ENCODE measurements at regions not wholly inside any gene's neighbourhood (a gene's known extent, or its start where the extent isn't known, plus 50 kb on each side); places are given as distances from the start of the nearest gene placed in this dataset.

- Histone ChIP-seq H3K9me3 (ENCODE audit: low read depth, low read length, poor library complexity, severe bottlenecking) (no peaks in the 10 kb centered on the region), H3K4me3 (ENCODE audit: low read depth, low read length, poor library complexity, severe bottlenecking) (no peak overlapping the region), H3K36me3 (ENCODE audit: insufficient read depth, low read length, poor library complexity, severe bottlenecking) (no peaks in the 10 kb centered on the region), H3K27me3 (replicated peaks; ENCODE audit: insufficient read depth, low read depth, low read length, poor library complexity) (no peaks in the 10 kb centered on the region), H3K4me1 (ENCODE audit: insufficient read depth, low read length, poor library complexity, severe bottlenecking) (no peaks in the 10 kb centered on the region), H3K27ac (ENCODE audit: low read depth, low read length, poor library complexity, severe bottlenecking) (no peak overlapping the region)
- BruUV-seq (replicated peaks), result no TSS peak
- intact Hi-C loops (cut with micrococcal nuclease; ENCODE audit: unreplicated experiment), result no loop called here
- DNase-seq (ENCODE audit: low spot score), result no peak
- TF ChIP-seq CTCF (conservative IDR thresholded peaks at IDR 0.05; ENCODE audit: low read depth, low read length) (no peak), EZH2 (IDR thresholded peaks at IDR 0.05; ENCODE audit: borderline replicate concordance, low read depth, low read length, poor library complexity, severe bottlenecking) (no peak)
- POLR2A ChIA-PET (ENCODE audit: low non-redundant PET), result no interaction called here
- CTCF ChIA-PET, result no interaction called here
Measured at GRCh38 chr5:42919600-42919999, 107.9 kb upstream of the SELENOP start.

DNA sequence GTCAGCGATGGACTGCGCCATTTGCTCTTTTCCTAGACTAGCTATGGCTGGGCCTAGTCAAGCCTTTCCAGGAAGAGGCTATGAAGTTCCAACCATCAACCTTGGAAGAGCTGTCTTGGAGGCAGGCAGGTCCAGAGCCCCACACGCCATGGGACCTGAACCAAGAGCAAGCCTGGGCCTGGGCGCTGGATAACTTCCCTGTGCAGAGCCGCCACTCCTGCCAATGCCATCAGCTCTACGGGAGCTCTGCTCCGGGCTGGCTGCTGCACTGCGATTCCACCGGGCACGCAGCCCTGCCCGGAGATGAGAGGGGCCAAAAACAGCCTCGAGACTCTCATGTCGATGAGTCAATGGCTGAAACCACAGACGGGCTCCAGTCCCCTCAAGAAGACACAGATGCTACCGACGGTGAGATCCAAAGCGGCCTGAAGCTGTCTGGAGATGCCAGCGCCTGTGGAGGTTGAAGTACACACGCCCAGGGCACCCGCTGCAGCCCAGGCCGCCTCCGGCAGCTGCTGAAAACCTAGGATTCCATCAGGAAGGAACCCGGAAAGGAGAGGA is 103.7 kb upstream of the SELENOP start:
- intact Hi-C loops (cut with micrococcal nuclease; ENCODE audit: unreplicated experiment), result loop anchor here (2.0 kb wide), 1 partner anchor 33 kb away; no protein-coding TSS in a partner anchor
- H3K27ac ChIP-seq (ENCODE audit: low read depth, low read length, poor library complexity, severe bottlenecking), result no peak overlapping the region
- H3K27me3 ChIP-seq (replicated peaks; ENCODE audit: insufficient read depth, low read depth, low read length, poor library complexity), result no peaks in the 10 kb centered on the region
- H3K4me3 ChIP-seq (ENCODE audit: low read depth, low read length, poor library complexity, severe bottlenecking), result no peak overlapping the region
- DNase-seq (ENCODE audit: low spot score), result no peak
- H3K9me3 ChIP-seq (ENCODE audit: low read depth, low read length, poor library complexity, severe bottlenecking), result no peaks in the 10 kb centered on the region
- no peaks in the 10 kb centered on the region for H3K36me3 ChIP-seq (ENCODE audit: insufficient read depth, low read length, poor library complexity, severe bottlenecking)
- TF ChIP-seq EZH2 (IDR thresholded peaks at IDR 0.05; ENCODE audit: borderline replicate concordance, low read depth, low read length, poor library complexity, severe bottlenecking) (no peak), CTCF (conservative IDR thresholded peaks at IDR 0.05; ENCODE audit: low read depth, low read length) (no peak)
- CTCF ChIA-PET, result no interaction called here
- H3K4me1 ChIP-seq (ENCODE audit: insufficient read depth, low read length, poor library complexity, severe bottlenecking), result no peaks in the 10 kb centered on the region
- no TSS peak for BruUV-seq (replicated peaks)
- POLR2A ChIA-PET (ENCODE audit: low non-redundant PET), result no interaction called here

- Histone ChIP-seq H3K4me3 (ENCODE audit: low read depth, low read length, poor library complexity, severe bottlenecking) (no peak overlapping the region), H3K36me3 (ENCODE audit: insufficient read depth, low read length, poor library complexity, severe bottlenecking) (no peaks in the 10 kb centered on the region), H3K27me3 (replicated peaks; ENCODE audit: insufficient read depth, low read depth, low read length, poor library complexity) (peaks cover 12% of the 10 kb centered on the region), H3K27ac (ENCODE audit: low read depth, low read length, poor library complexity, severe bottlenecking) (no peak overlapping the region), H3K4me1 (ENCODE audit: insufficient read depth, low read length, poor library complexity, severe bottlenecking) (peaks cover 3% of the 10 kb centered on the region), H3K9me3 (ENCODE audit: low read depth, low read length, poor library complexity, severe bottlenecking) (no peaks in the 10 kb centered on the region)
- ChIA-PET POLR2A (ENCODE audit: low non-redundant PET) (no interaction called here), CTCF (interaction anchor here (0.6 to 1.4 kb wide), 8 partner anchors 55 to 477 kb away, joined by 3 to 6 read pairs (median 4); partner anchors contain the start of gene ZNF131)
- no TSS peak for BruUV-seq (replicated peaks)
- intact Hi-C loops (cut with micrococcal nuclease; ENCODE audit: unreplicated experiment), result loop anchor here (1.0 to 5.0 kb wide), 4 partner anchors 80 to 395 kb away; partner anchors contain the start of gene ANXA2R
- peak; percentile 72 for DNase-seq (ENCODE audit: low spot score)
- TF ChIP-seq EZH2 (IDR thresholded peaks at IDR 0.05; ENCODE audit: borderline replicate concordance, low read depth, low read length, poor library complexity, severe bottlenecking) (no peak), CTCF (conservative IDR thresholded peaks at IDR 0.05; ENCODE audit: low read depth, low read length) (peak; percentile 79)
Measured at GRCh38 chr5:42912184-42912798, 100.6 kb upstream of the SELENOP start.
